Prostate gland (tissue), 2 donors: ENCODE measurements at regions not wholly inside any gene's neighbourhood (a gene's known extent, or its start where the extent isn't known, plus 50 kb on each side); places are given as distances from the start of the nearest gene placed in this dataset.

Experiments used
- POLR2A ChIP-seq: fragments of 450-650 bp; IDR thresholded peaks from one replicate; pipeline ENCODE4 v1.6.1; 2016; ENCODE audit warnings: antibody characterized with exemption, mild to moderate bottlenecking
- POLR2AphosphoS5 ChIP-seq: sonication (generic); formaldehyde crosslinking; IDR thresholded peaks from one replicate; pipeline ENCODE4 v1.6.1; 2017; ENCODE audit warnings: antibody characterized with exemption
- TF ChIP-seq, protein P1 (sequence below), 4 experiments: fragments of 200-600 bp in 2 of 4; fragments of 450-650 bp in 2 of 4; sonication (generic) in 2 of 4; IDR thresholded peaks; 1 replicate in 3 of 4; 2 replicates in 1 of 4; pipeline ENCODE4 v1.5.1; 2016 to 2019; ENCODE audit warnings: antibody characterized with exemption in 4 of 4, mild to moderate bottlenecking in 2 of 4, moderate library complexity in 2 of 4

DNA sequence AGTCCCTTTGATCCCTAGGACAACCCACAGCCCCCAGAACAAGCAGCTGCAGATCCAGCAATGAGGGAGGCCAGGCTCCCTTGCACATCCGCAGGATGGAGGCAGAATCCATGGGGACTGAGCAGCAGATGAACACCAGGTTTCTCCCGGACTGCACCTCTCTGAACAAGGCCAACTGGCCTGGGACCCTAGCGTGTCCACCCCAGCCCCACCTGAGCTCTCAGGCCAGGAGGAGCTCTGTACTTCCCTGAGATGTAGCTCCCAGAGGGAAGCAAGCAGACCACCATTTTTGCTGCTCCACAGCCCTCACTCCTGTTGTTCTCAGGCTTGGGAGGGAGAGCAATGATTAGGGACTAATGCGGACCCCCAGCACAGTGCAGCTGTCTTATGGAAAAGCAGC, 1195.8 kb downstream of the PCDH18 start:
- TF ChIP-seq, protein P1, sequence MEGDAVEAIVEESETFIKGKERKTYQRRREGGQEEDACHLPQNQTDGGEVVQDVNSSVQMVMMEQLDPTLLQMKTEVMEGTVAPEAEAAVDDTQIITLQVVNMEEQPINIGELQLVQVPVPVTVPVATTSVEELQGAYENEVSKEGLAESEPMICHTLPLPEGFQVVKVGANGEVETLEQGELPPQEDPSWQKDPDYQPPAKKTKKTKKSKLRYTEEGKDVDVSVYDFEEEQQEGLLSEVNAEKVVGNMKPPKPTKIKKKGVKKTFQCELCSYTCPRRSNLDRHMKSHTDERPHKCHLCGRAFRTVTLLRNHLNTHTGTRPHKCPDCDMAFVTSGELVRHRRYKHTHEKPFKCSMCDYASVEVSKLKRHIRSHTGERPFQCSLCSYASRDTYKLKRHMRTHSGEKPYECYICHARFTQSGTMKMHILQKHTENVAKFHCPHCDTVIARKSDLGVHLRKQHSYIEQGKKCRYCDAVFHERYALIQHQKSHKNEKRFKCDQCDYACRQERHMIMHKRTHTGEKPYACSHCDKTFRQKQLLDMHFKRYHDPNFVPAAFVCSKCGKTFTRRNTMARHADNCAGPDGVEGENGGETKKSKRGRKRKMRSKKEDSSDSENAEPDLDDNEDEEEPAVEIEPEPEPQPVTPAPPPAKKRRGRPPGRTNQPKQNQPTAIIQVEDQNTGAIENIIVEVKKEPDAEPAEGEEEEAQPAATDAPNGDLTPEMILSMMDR (IDR thresholded peaks at IDR 0.05) = no peak
- no peak for TF ChIP-seq POLR2A
- TF ChIP-seq POLR2AphosphoS5 = no peak
